ENCODE measurements at regions not wholly inside any gene's neighbourhood (a gene's known extent, or its start where the extent isn't known, plus 50 kb on each side); places are given as distances from the start of the nearest gene placed in this dataset.
A peak's percentile ranks its signal among the peaks of the same experiment; 100 is the strongest.
"Not testable (repeated sequence)": the region's sequence is repeated elsewhere in the genome, so short reads cannot be mapped to it uniquely, and the experiment has no call there.

GRCh38 chr6:141123497-141123896, 1009.2 kb upstream of the GJE1 start:
- DNase-seq: no peak

GRCh38 chr6:141123049-141123448, 1009.7 kb upstream of the GJE1 start:
- no peak for DNase-seq

DNA sequence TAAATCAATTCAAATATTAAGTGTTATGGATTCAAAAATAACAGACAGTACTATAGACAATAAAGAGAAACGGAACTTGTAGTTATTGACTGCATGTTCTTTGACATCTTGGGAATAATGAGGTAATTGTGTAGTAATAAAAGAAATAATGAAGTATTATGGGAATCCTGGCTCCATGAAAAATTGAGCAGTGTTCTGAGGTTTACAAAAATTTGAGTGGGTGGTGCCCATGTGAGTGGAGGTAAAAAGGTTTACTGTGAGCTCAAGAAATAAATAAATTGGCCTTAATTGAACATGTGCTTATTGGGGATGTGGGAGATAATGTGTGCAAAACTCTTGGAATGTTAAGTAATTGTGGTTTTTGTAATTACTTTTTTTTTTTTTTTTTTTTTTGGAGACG, 1013.7 kb upstream of the GJE1 start:
- no peak for DNase-seq

GRCh38 chr6:141117874-141118273, 1014.9 kb upstream of the GJE1 start:
- no peak for DNase-seq

- no peak for DNase-seq
These were observed 1022.2 kb upstream of the GJE1 start for GRCh38 chr6:141110481-141110880.

DNA sequence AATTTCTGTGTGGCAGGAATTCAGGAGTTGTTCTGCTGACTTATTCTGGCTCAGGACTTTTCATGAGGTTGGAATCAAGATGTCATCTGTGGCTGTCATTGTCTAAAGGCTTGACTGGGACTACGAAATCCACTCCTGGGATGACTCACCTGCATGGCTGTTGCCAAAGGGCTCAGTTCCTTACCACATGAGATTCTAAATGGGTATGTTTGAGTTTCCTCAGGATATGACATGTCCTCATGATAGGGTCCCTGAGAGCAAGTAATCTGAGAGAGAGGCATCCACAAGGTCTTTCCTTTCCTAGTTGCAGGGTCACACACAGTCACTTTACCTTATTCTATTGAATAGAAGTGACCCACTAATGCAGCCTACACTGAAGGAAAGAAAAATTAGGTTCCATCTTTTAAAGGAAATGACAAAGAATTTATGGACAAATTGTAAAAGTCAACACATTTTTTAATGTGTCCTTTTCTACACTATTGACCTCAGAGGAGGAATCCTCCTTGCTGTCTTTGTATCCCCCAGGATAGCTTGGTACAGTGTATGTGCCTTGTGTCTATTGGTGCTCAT, 1025.0 kb upstream of the GJE1 start:
- no peak for DNase-seq

- DNase-seq: no peak
These were observed 1027.2 kb upstream of the GJE1 start for GRCh38 chr6:141105481-141105880.

DNA sequence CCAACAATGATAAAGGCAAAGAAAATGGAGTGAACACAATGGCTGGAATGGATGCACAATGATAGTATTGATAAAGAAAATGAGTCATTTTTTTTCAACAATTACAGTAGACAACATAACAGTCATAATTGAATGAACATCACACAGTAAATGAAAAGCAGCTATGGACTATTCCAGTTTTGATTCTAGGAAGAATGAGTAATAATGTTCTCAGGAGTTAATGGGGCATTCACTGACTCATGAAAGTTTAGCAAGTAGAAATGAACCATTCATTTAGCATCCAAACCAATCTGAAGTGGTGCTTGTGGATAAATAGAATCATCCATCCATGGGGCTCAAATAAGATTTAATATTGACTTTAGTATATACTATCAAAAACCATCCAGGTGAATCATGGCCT, 1029.5 kb upstream of the GJE1 start:
- DNase-seq: peak; percentile 17

DNA sequence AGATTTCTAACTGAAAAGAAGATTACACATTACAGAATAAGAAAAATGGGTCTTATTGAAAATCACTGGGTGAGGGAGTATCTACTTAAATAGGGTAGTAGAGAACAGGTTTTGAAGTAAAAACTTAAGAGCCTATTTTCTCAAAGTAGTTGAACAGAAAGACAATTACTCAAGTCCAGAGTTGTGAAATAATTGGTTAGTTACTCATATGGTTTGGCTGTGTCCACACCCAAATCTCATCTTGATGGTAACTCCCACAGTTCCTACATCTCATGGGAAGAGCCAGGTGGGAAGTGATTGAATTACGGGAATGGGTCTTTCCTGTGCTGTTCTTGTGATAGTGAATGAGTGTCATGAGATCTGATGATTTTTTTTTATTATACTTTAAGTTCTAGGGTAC, 1035.3 kb upstream of the GJE1 start:
- DNase-seq: no peak

DNA sequence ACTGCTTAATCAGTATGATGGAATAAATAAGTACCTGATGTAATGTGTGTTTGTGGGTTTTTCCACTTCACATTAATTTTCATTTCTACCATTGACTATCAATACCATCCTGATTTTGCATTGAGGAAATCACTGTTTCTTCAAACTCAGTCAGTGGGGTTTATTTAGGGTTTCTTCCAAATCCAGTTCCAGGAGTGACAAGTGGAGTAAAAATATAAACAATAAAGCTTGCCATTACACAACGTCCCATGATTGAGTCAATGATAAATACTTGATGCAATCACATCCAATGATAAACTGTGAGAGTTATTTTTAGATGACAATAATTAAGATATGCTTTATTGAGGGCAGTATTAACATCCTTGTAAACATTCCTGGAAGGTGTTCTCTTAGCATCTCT, 1037.4 kb upstream of the GJE1 start:
- no peak for DNase-seq

- no peak for DNase-seq
These were observed 1044.6 kb upstream of the GJE1 start for GRCh38 chr6:141088171-141088570.

DNA sequence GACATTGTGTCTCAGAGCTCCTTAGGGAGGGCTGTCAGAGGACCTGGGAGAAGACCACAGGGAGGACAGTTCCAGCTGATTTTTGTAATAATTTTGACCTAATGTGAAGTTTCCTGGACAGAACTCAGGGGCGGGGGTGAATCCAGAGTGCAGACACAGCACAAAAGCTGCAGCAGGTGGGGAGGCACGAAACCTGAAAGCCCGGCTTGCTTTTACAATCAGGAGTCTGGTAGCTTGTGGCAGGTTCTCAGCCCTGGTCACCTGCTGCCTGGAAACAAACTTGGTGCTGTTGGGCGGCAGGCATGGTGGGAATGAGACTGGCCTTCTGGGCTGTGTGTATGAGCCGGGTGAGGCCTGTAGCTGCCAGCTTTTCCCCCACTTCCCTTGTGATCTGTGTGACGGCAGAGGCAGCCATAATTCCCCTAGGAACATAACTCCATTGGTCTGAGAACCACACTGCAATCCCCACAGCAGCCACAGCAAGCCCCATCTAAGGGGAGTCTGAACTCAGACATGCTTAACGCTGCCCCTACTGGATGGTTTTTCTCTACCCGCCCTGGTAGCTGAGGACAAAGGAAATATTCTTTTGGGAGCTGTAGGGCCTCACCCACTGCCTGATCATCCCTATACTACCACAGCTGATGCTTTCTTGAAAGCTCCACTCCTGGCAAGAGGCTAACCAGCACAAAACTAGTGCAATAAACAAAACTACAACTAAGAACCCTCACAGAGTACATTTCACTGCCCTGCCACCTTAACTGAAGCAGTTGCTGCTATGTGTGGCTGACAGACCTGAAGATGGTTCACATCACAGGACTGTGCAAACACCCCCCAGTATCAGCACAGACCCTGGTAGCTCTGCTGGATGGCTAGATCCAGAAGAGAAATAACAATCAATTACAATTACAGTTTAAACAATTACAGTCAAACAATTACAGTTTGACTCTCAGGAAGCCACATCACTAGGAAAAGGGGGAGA, 1055.1 kb upstream of the GJE1 start:
- DNase-seq: no peak

DNA sequence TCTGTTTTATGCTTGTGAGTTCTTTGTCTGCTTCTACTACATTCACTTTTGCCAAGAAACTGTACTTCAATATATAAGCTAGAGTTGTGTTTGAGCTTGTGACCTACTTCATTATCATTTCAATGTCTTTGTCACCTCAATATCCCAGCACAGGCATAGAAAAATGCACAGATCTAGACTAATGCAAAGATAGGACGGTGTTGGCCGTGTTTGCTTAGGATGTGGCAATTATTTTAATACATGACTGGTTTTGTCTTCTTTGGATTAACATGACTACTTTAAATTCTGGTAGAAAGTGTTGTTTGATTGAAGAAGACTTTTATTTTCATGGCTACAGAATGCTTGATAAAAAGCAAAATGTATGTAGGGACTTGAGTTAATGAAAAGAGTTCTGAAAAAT, 1075.0 kb upstream of the GJE1 start:
- no peak for DNase-seq

GRCh38 chr6:141056945-141057625, 1075.6 kb upstream of the GJE1 start:
- no peak for DNase-seq

DNA sequence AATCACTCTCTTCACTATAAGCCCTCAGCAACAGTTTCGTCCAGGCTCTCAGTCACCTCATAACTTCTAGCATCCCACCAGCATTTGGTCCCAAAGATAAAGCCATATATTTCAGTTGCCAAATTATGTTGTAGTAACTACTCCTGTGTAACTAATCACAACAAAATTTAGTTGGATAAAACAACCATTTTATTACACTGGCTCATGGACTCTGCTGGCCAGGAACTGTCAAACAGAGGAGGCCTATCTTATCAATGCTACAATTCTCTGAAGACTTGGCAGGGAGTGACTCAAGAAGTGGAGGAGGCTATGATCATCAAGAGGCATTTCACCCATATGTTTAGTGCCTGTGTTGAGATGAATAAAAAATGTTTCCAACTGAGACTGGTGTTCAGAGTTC, 1082.3 kb upstream of the GJE1 start:
- DNase-seq: no peak

DNA sequence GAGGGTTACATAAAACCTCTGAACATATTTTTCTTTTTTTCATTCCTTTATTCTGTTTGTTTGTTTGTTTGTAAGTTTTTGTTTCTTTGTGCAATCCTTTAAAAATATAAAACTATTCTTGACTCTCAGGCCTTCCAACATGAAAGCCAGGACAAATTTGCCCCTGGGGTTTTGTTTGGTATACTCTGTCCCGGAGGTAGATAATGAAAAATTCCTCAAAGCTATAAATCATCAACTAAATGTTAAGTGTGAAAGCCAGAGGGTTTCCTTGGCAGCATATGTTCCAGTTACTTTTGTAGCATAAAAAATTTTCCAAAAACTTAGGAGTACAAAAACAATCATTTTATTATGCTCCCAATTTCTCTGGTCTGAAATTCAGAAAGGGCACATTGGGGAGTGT, 1084.3 kb upstream of the GJE1 start:
- no peak for DNase-seq

GRCh38 chr6:141046496-141046895, 1086.2 kb upstream of the GJE1 start:
- DNase-seq: not testable (repeated sequence)

- DNase-seq: no peak
These were observed 1091.1 kb upstream of the GJE1 start for GRCh38 chr6:141041596-141042087.

DNA sequence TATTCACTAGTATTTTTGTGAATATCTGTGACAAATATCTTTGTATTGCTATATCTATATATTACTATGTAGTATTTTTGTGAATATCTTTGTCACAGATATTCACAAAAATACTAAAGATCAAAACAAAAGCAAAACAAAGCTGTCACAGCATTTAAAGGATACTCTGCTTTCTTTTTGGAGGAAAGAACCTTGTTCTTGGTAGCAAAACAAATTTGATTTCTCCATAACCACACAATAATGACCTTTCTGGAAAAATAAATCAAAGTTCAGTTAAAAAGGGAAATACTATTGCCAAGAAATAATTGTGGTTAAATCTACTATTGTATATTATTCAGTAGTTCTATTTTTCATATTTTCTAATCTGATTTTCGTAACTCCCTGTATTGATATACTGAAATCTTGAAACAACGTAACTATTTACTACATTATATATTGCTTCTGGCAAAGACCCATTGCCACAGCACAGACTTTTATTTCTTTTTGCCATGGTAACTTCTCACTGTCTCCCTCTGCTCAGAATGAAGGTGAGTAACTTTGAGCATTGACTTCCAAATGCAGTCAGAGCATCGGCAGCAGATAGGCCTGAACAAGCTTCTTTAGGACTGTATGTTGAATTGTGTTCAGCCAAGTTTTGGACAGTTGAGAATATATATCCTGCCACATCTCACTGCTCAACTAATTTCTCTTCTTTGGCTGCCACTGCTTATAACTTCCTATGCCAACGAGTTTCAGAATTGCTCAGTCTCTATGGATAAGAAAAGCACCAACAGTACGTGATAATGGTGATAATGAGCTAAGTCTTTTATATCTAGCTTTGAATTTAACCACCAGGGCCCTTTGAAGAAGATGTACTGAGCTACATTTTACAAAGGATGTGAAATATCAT, 1097.2 kb upstream of the GJE1 start:
- no peak for DNase-seq

DNA sequence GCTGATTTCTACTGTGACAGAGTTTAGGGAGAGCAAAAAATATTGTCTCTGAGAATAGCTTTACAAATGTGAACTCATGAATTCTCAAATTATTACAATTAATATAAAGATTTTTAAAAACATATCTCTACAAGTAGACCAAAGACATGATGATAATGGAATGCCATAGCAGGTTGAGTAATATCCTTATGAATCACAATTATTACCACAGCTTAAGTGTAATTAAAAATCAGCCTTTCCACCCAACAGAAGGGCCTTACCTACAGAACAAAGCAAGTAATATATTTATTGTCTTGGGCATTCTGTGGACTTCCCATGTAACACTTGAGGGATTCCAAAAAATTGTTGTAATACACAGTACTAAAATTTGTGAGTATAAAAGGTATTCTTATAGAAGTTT, 1099.6 kb upstream of the GJE1 start:
- DNase-seq: no peak

DNA sequence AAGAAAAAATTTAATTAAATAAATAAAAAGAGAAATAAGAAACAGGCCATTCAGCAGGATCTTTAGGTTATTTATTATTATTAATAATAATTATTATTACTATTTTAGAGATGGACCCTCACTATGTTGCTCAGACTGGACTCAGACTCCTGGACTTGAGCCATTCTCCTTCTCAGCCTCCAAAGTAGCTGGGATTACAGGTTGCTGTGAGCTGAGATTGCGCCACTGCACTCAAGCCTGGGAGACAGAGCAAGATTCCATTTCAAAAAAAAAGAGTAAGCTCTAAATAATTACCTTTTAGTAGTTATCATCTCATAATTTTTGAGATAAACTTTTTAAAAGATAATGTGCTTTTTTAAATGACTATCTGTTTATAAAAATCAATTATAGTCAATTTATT, 1102.8 kb upstream of the GJE1 start:
- DNase-seq: no peak

DNA sequence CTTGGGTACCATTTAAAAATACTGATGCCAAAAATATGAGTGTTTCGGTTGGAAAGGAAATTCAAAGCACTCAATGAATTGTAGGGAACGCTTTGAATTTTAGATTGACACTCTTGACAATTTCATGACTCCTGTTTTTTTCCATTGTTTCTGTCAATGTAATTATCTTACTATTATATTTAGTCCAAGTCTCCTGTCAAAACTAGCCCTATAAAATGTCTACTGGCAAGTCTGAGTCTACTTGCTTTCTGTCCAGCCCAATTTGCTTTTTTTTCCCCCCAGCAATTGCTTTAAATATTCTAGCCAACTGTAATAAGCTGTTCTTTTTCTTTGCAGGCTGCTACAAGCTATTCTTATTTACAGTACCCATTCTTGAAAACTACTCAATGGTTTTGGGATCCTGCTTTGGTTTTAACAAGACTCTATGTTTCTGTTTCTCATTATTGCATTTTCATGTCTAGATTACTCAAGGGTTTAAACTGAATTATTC, 1103.9 kb upstream of the GJE1 start:
- no peak for DNase-seq

GRCh38 chr6:141026504-141026903, 1106.2 kb upstream of the GJE1 start:
- DNase-seq: no peak
